ENCODE measurements at regions not wholly inside any gene's neighbourhood (a gene's known extent, or its start where the extent isn't known, plus 50 kb on each side); places are given as distances from the start of the nearest gene placed in this dataset.

DNA sequence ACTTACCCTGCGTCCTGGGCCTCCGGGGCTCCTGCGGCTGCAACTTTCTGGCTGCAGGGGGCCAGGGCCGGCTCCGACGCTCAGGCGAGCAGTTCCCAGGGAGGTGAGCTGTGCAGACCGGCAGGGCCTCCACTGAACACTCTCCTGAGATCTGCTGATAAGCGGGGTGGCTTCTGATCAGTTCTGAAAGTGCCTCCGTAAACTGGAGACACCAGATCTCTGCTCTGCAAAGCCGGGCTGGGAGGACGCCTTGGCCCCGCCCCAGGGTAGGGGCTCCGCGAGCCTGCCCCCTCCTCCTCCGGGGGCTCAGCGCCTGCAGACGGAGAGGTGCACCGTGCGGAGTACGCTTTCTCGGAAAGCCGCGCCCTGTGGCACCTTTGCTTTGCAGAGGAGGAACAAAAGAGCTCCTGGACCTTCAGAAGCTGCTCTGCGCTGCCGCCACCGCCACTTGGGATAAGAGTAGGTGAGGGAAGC lies 141.3 kb upstream of the VKORC1L1 start (continued):
- no peak for TF ChIP-seq ATF4 (CRISPR knock-in tag; IDR thresholded peaks at IDR 0.05)
- no peak for TF ChIP-seq NR0B1 (IDR thresholded peaks at IDR 0.05; ENCODE audit: partially characterized antibody)
- TF ChIP-seq, protein P1, sequence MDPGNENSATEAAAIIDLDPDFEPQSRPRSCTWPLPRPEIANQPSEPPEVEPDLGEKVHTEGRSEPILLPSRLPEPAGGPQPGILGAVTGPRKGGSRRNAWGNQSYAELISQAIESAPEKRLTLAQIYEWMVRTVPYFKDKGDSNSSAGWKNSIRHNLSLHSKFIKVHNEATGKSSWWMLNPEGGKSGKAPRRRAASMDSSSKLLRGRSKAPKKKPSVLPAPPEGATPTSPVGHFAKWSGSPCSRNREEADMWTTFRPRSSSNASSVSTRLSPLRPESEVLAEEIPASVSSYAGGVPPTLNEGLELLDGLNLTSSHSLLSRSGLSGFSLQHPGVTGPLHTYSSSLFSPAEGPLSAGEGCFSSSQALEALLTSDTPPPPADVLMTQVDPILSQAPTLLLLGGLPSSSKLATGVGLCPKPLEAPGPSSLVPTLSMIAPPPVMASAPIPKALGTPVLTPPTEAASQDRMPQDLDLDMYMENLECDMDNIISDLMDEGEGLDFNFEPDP (CRISPR knock-in tag; IDR thresholded peaks at IDR 0.05): no peak
- TF ChIP-seq TEAD2 (tag; IDR thresholded peaks at IDR 0.05): no peak
- TF ChIP-seq COPS2 (conservative IDR thresholded peaks at IDR 0.05): no peak
- no peak for TF ChIP-seq HNRNPK (IDR thresholded peaks at IDR 0.05; ENCODE audit: low read depth, low read length, poor library complexity, severe bottlenecking)
- no peak for TF ChIP-seq TFAM (CRISPR knock-in tag; conservative IDR thresholded peaks at IDR 0.05)
- TF ChIP-seq TEAD4 (IDR thresholded peaks at IDR 0.05; ENCODE audit: low read length): no peak
- TF ChIP-seq TEAD4 (CRISPR knock-in tag; IDR thresholded peaks at IDR 0.05; ENCODE audit: borderline replicate concordance): no peak
- no peak for TF ChIP-seq ZFP30 (CRISPR knock-in tag; IDR thresholded peaks at IDR 0.05; ENCODE audit: borderline replicate concordance)
- TF ChIP-seq KAT8 (IDR thresholded peaks at IDR 0.05; ENCODE audit: low read depth): no peak
- TF ChIP-seq, protein P2, sequence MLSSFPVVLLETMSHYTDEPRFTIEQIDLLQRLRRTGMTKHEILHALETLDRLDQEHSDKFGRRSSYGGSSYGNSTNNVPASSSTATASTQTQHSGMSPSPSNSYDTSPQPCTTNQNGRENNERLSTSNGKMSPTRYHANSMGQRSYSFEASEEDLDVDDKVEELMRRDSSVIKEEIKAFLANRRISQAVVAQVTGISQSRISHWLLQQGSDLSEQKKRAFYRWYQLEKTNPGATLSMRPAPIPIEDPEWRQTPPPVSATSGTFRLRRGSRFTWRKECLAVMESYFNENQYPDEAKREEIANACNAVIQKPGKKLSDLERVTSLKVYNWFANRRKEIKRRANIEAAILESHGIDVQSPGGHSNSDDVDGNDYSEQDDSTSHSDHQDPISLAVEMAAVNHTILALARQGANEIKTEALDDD (IDR thresholded peaks at IDR 0.05): no peak
- TF ChIP-seq ZEB2 (IDR thresholded peaks at IDR 0.05): peak; percentile 63; the same call in 1 of the 2 replicates
- TF ChIP-seq NCOA6 (IDR thresholded peaks at IDR 0.05): no peak
- peak; percentile 47; the same call in 1 of the 2 replicates for TF ChIP-seq POLR2G (IDR thresholded peaks at IDR 0.05; ENCODE audit: low read depth, low read length)
- TF ChIP-seq, protein P3, sequence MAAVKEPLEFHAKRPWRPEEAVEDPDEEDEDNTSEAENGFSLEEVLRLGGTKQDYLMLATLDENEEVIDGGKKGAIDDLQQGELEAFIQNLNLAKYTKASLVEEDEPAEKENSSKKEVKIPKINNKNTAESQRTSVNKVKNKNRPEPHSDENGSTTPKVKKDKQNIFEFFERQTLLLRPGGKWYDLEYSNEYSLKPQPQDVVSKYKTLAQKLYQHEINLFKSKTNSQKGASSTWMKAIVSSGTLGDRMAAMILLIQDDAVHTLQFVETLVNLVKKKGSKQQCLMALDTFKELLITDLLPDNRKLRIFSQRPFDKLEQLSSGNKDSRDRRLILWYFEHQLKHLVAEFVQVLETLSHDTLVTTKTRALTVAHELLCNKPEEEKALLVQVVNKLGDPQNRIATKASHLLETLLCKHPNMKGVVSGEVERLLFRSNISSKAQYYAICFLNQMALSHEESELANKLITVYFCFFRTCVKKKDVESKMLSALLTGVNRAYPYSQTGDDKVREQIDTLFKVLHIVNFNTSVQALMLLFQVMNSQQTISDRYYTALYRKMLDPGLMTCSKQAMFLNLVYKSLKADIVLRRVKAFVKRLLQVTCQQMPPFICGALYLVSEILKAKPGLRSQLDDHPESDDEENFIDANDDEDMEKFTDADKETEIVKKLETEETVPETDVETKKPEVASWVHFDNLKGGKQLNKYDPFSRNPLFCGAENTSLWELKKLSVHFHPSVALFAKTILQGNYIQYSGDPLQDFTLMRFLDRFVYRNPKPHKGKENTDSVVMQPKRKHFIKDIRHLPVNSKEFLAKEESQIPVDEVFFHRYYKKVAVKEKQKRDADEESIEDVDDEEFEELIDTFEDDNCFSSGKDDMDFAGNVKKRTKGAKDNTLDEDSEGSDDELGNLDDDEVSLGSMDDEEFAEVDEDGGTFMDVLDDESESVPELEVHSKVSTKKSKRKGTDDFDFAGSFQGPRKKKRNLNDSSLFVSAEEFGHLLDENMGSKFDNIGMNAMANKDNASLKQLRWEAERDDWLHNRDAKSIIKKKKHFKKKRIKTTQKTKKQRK (IDR thresholded peaks at IDR 0.05; ENCODE audit: borderline replicate concordance, low read depth, low read length): no peak
- no peak for TF ChIP-seq ESRRA (IDR thresholded peaks at IDR 0.05; ENCODE audit: borderline replicate concordance, low read depth)
- TF ChIP-seq JUND (IDR thresholded peaks at IDR 0.05; ENCODE audit: borderline replicate concordance, low read depth, low read length): 0 out of 2 replicates have a peak, but pooled peaks have one; percentile 9
- TF ChIP-seq JUND (tag; IDR thresholded peaks at IDR 0.05; ENCODE audit: borderline replicate concordance, low read depth, low read length): no peak
- TF ChIP-seq SRSF9 (IDR thresholded peaks at IDR 0.05; ENCODE audit: borderline replicate concordance, low read depth, low read length): no peak
- TF ChIP-seq MTF1 (CRISPR knock-in tag; IDR thresholded peaks at IDR 0.05; ENCODE audit: borderline replicate concordance): no peak
- no peak for TF ChIP-seq KLF13 (tag; IDR thresholded peaks at IDR 0.05; ENCODE audit: borderline replicate concordance, low read depth)

Data from K562 (cell line).